T47D (cell line): ENCODE measurements at regions not wholly inside any gene's neighbourhood (a gene's known extent, or its start where the extent isn't known, plus 50 kb on each side); places are given as distances from the start of the nearest gene placed in this dataset.
"Not testable (repeated sequence)": the region's sequence is repeated elsewhere in the genome, so short reads cannot be mapped to it uniquely, and the experiment has no call there.

ENCODE experiments used
- DNase-seq, 2 experiments: peaks; one replicate each; pipeline versions ENCODE4 v3.0.0 to v3.0.0-alpha.2; 2011 to 2012; ENCODE audit warnings: low read depth in 1 of 2, low spot score in 1 of 2
- JUND ChIP-seq: IDR thresholded peaks from 2 replicates; pipeline ENCODE4 v1.6.1; 2012; ENCODE audit warnings: low read depth
- in situ Hi-C: cut with HindIII; loops from 2 replicates; pipeline ENCODE4 v1.10.0; 2016; ENCODE audit warnings: low sequenced_read_pairs, low pct_unique_long_range_greater_than_20kb

DNA sequence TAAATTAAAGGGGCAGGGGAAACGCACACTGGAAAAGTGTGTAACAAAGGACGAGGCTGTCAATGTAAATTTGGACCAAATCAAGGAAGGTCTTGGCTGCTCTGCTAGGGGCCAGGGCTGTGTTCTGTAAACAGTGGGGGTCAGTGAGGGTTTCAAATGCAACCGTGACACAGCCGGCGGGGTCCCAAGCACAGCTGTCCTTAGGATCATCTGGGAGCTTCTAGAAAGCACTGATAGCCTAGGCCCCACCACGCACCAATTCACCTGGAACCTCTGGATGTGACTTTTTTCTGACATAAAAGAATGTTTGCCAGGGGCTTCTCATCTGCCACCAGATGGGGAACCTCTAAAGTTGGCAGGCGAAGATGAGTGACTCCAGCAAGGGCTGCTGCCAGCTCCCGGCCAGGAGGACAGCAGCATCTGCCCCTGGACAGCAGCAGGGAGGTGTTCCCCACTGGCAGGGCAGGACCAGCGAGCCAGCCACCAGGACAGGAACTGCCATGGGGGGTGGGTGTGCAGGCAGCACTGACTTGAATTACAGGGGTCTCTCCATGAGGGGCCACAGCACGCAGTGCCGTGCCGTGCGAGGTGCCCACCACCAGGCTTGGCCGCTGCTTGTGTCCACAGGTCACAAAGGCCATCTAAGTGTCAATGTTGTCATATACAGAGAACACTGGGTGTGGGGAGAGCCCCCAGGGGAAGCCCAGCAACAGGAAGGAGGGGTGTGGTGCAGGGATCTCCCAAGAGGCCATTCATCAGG, 87.5 kb downstream of the SOX1 start:
- TF ChIP-seq JUND: no peak
- DNase-seq: no peak
- in situ Hi-C loops: no loop called here

DNA sequence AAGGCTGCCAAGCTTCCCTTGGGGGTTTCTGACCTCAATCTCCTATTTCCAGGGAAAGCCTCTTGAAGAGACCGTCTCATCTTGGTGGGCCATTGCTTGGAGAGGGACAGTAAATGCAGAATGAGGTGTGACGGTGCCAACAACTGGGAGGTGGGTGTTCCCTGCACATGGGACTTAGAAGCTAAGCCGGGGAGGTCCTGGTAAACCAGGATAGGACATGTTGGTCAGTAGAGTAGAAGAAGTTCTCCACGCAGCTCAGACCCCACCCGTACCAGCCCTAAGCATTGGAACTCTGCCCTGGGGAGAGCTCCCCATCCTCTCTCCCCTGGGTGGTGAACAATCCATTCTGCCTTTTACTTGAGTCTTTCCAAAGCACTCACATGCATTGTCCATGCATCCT, 92.0 kb downstream of the SOX1 start:
- DNase-seq: no peak
- no peak for TF ChIP-seq JUND
- in situ Hi-C loops: no loop called here

DNA sequence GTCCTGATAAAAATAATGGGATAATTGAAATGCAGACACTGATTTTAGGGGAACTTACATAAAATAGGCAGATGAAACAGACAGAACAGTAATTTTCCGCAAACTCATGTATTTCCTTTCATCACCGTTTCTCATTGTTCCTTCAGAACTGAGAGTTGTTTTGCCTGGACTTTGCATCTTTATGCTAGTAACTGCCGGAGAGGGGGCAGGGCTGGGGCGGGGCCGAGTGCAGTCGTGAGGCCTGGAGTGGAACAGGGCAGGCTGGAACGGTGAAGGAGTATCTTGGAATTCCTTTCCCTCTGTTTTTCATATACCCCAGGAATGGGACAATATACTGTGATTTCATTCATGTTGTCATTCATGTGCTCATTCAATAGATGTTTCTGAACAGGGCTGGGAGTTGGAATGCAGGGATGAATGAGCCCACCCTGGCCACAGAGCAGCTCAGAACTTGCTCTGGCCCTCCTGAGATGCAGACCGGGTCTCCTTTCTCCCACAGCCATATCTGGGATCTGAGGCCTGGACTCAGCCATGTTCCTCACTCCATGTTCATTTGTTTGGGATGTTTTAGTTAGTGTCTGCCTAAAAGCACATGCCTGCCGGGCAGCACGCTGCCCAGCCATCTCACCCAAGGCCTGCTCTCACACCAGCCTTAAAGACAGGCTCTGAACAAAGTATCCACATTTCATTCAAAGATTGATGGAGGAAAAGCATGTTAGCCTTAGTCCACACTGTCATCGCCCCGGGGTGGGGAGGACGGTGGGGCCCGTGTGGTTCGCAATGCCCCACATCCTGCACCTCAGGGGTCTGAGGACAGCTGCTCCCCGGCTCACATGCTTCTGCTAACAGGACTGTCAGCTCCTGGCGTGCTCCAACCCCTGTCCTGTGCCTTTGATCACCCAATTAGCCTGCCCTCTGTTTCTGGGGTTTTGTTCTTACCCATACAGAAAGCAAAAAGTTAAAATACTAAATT, 92.9 kb downstream of the SOX1 start:
- in situ Hi-C loops: no loop called here
- DNase-seq: no peak
- no peak for TF ChIP-seq JUND

DNA sequence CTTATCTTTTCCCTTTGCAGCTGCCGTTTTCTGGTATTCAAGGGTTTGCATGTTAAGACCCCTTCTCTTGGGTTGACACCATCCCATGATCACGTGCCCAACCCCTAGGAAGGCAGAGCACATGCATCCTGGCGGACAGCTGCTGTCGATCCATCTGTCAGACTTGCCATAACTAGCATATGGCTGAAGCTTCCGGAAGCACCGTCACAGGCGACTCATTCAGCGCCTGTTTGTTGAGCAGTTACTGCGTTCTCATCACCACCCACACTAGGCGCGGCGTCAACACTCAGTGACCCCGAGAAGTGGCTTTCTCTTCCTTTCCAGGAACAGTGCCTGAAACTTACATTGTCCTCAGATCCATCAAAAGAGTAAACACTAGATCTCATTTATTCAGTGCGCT, 93.6 kb downstream of the SOX1 start:
- in situ Hi-C loops: no loop called here
- TF ChIP-seq JUND: no peak
- no peak for DNase-seq

DNA sequence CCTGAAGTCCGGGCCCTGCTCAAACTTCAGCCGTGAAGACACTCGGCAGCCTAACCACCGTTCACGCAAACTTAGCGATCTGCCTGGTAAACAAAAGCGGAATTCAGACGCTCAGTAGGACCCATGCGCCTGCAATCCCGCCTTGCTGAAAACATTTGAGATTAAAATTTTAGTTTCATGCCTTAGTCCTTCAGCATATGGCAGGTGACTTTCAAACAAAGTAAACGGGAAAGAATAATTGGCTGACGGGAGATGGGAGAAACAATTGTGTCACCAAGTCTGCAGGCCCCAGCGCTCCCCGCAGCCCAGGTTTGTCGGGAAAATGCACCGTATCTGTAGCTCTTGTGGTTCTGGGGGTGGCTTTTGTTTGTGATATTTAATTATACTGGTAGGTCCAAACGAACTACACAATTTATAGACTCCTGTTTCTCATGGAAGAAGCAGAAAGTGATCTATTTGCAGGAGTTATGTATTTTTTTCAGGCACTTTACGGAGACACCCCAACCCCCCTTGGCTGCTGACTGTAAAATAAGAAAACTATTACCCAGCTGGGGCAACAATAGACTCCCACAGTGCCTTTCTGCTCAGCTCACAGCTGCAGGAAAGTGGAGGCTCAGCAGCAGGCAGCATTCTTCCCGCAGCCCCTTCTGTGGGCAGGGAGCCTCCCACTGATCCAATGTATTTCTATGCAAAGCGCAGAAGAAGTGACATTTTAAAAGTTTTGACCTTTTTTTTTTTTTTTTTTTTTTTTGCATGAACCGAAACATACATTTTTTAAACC, 94.8 kb downstream of the SOX1 start:
- in situ Hi-C loops: no loop called here
- no peak for TF ChIP-seq JUND
- DNase-seq: no peak

DNA sequence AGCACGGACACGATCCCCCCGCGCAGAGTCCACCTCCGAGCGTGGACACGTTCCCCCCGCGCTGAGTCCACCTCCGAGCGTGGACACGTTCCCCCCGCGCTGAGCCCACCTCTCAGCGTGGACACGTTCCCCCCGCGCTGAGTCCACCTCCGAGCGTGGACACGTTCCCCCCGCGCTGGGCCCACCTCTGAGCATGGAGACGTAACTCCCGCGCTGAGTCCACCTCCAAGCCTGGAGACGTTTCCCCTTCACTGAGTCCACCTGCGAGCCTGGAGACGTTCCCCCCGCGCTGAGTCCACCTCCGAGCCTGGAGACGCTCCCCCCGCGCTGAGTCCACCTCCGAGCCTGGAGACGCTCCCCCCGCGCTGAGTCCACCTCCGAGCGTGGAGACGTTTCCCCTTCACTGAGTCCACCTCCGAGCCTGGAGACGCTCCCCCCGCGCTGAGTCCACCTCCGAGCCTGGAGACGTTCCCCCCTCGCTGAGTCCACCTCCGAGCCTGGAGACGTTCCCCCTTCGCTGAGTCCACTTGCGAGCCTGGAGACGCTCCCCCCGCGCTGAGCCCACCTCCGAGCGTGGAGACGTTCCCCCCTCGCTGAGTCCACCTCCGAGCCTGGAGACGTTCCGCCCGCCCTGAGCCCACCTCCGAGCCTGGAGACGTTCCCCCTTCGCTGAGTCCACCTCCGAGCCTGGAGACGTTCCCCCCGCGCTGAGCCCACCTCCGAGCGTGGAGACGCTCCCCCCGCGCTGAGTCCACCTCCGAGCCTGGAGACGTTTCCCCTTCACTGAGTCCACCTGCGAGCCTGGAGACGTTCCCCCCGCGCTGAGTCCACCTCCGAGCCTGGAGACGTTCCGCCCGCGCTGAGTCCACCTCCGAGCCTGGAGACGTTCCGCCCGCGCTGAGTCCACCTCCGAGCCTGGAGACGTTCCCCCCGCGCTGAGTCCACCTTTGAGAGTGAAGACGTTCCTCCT, 97.0 kb downstream of the SOX1 start:
- in situ Hi-C loops, DNase-seq: not testable (repeated sequence)

DNA sequence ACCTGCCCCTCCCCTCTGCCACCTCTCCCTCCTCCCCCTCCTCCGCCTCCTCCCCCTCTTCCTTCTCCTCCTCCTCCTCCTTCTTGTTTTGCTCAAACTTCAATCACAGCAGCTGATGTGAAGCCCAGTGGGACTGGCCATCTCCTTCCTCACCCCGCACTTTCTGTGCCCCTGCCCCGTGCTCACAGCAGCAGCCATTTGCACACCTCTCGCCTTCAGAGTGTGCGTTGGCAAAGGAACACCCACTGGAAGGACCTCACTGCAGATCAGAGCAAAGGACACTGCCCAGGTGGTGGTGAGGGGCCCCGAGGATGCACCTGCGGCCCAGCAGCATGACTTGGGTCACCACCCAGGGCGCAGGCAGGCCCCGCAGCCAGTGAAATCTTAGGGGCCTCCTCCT, 98.8 kb downstream of the SOX1 start:
- DNase-seq: no peak
- TF ChIP-seq JUND: no peak
- in situ Hi-C loops: no loop called here

DNA sequence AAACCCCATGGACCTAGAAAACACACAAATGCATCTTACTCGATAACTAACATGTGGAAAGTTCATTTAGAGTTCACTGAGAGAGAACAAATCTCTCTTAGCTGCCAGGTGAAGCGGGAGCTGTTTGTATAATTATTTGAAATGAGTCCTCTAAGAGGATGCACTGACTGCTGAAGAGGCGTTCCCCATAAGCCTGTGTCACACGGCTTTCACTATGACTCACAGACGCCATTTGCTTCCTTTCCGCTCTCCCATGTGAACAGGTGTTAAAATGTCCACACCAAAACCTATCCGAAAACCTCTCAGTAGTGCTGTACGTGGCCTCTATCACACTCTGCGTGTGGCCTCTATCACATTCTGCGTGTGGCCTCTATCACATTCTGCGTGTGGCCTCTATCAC, 101.8 kb downstream of the SOX1 start:
- no peak for TF ChIP-seq JUND
- in situ Hi-C loops: no loop called here
- no peak for DNase-seq

DNA sequence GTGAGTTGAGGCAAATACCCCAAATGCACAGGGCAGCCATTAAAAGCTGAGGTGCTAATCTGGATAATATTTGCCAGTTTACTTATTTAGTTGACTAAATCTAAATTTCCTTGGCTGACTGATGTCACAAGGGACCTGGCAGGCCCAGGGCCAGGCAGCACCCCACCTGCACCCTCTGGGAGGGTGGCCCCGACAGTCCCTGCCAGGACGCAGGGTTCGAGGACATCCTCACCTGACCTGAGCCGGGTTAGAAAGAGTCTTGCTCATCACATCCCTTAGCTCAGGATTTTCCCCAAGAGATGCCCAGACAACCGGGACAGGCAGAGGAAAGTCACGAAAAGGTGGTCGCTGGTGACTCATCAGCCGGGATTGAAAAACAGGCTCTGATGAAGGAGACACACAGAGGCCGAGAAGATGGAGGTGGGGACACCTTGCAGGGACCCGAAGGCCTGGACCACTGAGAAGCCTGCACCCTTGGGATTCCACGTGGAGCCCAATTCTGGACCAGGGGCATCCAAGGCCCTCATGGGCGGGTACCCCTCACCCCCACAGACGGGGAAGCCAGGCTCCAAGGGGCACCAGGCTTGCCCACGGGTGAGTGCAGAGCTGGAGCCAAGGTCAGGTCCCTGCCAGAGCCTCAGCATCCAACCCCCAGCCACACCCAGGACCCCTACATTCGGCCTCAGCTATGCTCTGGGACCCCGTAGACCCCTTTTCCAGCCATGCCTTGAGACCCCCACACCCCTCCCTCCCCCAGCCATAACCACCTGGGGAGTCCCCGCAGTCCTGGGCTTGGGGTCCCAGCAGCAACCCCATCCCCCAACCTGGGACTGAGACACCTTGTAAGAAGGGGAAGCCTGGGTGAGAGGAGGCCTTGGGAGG, 103.2 kb downstream of the SOX1 start:
- in situ Hi-C loops: no loop called here
- no peak for DNase-seq
- TF ChIP-seq JUND: no peak

DNA sequence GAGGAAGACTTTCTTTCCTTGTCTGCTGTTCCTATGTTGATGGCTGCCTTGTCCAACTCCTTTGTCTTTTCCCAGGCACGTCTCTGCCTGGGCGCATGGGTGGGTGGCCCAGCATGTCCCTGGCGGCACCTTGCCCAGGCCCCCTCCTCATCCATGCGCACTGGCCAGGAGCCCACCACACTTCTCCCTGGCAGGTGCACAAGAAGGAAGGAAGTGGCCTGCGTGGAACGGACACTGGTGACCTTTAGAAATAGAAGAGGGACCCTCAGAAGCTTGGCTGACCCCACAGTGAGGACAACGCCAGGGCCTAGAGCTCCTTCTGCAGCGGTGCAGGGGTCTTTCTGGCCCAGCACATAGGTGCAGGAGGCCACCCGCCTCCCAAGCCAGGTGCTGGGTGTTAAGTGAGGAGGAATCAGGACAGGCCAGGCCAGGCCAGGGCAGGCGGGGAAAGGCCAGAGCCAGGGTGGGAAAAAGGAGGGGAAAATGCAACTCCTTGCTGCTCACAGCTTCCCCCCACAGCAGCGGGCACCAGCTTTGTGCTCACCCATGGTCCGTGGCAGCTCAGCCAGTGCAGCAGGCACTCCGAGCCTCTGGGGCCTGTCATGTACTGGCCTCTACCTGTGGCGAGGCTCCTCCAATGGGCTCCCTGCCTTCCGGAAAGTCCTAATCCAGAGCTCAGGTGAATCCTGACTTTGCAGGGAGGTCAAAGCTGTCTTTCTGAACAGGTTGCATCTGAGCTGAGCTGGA, 104.0 kb downstream of the SOX1 start:
- in situ Hi-C loops: no loop called here
- TF ChIP-seq JUND: no peak
- DNase-seq: no peak
